Parathyroid adenoma (tissue), 2 donors: ENCODE measurements at regions not wholly inside any gene's neighbourhood (a gene's known extent, or its start where the extent isn't known, plus 50 kb on each side); places are given as distances from the start of the nearest gene placed in this dataset.

Experiments
- H2AFZ ChIP-seq: fragments of 300-600 bp; sonication (generic); one replicate; pipeline ENCODE4 v1.7.0; 2017; ENCODE audit warnings: antibody characterized with exemption, mild to moderate bottlenecking
- H3K27ac ChIP-seq: fragments of 300-600 bp; sonication (generic); one replicate; pipeline ENCODE4 v1.7.0; 2017
- H3K27me3 ChIP-seq: fragments of 300-600 bp; sonication (generic); one replicate; pipeline ENCODE4 v1.7.0; 2017; ENCODE audit warnings: low read length; ENCODE audit not compliant: control insufficient read depth, insufficient read depth
- H3K36me3 ChIP-seq: fragments of 300-600 bp; sonication (generic); one replicate; pipeline ENCODE4 v1.7.0; 2017; ENCODE audit warnings: low read length; ENCODE audit not compliant: control insufficient read depth, insufficient read depth
- H3K4me1 ChIP-seq: fragments of 300-600 bp; sonication (generic); one replicate; pipeline ENCODE4 v1.7.0; 2017; ENCODE audit warnings: control low read depth
- H3K4me2 ChIP-seq: fragments of 300-600 bp; sonication (generic); one replicate; pipeline ENCODE4 v1.7.0; 2017; ENCODE audit warnings: low read length
- H3K4me3 ChIP-seq: fragments of 300-600 bp; sonication (generic); one replicate; pipeline ENCODE4 v1.7.0; 2017; ENCODE audit warnings: low read depth, low read length
- H3K79me2 ChIP-seq: fragments of 300-600 bp; sonication (generic); one replicate; pipeline ENCODE4 v1.7.0; 2017; ENCODE audit warnings: control low read depth
- H3K9ac ChIP-seq: fragments of 300-600 bp; sonication (generic); one replicate; pipeline ENCODE4 v1.7.0; 2017; ENCODE audit warnings: mild to moderate bottlenecking
- H3K9me3 ChIP-seq: fragments of 300-600 bp; sonication (generic); one replicate; pipeline ENCODE4 v1.7.0; 2017; ENCODE audit warnings: low read length; ENCODE audit not compliant: control insufficient read depth
- CTCF ChIP-seq: fragments of 300-600 bp; sonication (generic); IDR thresholded peaks from one replicate; pipeline ENCODE4 v1.7.0; 2017; ENCODE audit warnings: antibody characterized with exemption, mild to moderate bottlenecking
- donor health status: primary hyperparathyroidism.

DNA sequence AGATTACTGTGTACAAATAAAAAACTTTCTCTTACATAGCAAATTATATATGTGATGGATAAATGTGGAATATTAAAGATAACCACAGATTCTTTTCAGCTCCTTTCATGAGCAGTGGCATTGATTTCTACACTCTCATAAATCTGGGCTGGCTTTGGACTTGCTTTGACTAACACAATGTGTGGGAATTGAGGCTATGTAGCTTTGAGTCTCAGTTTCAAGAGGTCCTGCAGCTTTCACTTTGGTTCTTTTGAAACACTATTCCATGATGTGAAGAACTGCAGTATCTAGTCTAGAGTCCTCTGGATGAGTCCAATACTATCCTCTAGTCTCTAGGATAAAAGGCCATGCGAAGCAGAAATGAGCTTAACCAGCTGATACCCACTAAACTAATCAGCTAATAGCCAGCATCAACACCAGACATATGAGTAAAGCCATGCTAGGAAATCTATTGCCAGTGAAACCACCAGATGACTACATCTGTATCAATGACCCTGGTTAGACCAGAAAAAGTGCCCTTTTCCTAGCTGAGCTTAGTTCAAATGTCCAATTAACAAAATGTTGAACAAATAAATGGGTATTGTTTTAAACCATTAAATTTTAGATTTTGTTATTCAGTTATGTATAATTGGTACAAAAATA is 274.9 kb upstream of the ZPLD1 start:
- H3K9me3 ChIP-seq = no peaks in the 10 kb centered on the region
- H3K27ac ChIP-seq = no peak overlapping the region
- TF ChIP-seq CTCF = no peak
- H2AFZ ChIP-seq = no peak overlapping the region
- H3K4me1 ChIP-seq = no peaks in the 10 kb centered on the region
- no peak overlapping the region for H3K4me2 ChIP-seq
- no peak overlapping the region for H3K4me3 ChIP-seq
- no peaks in the 10 kb centered on the region for H3K36me3 ChIP-seq
- no peaks in the 10 kb centered on the region for H3K27me3 ChIP-seq
- no peaks in the 10 kb centered on the region for H3K79me2 ChIP-seq
- no peak overlapping the region for H3K9ac ChIP-seq

DNA sequence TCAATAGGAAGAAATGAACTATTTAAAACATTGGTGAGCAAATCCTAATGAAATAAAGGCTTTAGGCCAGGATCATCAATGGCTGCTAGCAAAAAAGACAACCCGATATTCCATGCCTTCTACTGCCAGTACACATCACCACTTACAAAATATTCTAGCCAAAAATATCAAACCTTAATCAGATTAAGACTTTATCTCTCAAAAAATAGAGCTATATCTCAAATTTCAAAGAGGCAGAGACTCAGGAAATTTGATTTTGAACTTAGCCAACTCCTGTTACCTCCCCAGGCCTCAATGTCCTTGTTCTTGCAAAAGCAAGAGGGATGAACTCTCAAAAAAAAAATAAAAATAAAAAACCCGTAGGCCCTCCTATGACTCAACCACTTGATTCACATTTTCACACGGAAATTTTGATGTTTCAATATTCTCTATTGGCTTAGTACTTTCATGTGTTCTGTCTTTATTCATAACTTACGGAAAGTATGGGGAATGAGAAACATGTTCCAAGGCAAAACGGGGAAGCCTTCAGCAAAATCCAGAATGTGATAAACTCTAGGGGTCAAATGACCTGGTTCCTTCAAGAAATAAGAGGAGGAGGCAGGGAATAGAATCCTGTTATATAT is 273.3 kb upstream of the ZPLD1 start:
- TF ChIP-seq CTCF = no peak
- no peaks in the 10 kb centered on the region for H3K9me3 ChIP-seq
- H3K9ac ChIP-seq = no peak overlapping the region
- no peak overlapping the region for H3K4me3 ChIP-seq
- H3K27ac ChIP-seq = no peak overlapping the region
- no peaks in the 10 kb centered on the region for H3K79me2 ChIP-seq
- H3K36me3 ChIP-seq = no peaks in the 10 kb centered on the region
- no peak overlapping the region for H3K4me2 ChIP-seq
- no peaks in the 10 kb centered on the region for H3K4me1 ChIP-seq
- no peaks in the 10 kb centered on the region for H3K27me3 ChIP-seq
- no peak overlapping the region for H2AFZ ChIP-seq

DNA sequence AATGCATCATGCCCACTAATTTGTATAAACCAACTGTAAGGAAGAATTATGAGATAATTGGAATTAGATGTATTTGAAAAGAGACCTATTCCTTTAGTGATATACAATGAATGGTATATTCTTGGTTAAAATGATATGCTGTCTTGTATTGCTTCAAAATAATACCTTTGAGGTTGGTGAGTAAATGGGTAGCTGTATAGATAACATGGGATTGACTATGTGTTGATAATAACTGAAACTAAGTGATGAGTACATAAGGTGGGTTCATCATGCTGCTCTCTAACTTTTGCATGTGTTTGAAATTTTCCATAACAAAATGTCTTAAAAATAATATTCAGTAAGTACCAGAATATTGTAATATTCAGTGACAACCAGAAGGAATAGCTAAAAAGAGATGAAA is 272.6 kb upstream of the ZPLD1 start:
- Histone ChIP-seq H3K4me3 (no peak overlapping the region), H3K4me2 (no peak overlapping the region), H3K27ac (no peak overlapping the region), H3K9ac (no peak overlapping the region), H3K27me3 (no peaks in the 10 kb centered on the region), H3K9me3 (no peaks in the 10 kb centered on the region), H3K36me3 (no peaks in the 10 kb centered on the region), H3K4me1 (no peaks in the 10 kb centered on the region), H3K79me2 (no peaks in the 10 kb centered on the region), H2AFZ (no peak overlapping the region)
- TF ChIP-seq CTCF = no peak

DNA sequence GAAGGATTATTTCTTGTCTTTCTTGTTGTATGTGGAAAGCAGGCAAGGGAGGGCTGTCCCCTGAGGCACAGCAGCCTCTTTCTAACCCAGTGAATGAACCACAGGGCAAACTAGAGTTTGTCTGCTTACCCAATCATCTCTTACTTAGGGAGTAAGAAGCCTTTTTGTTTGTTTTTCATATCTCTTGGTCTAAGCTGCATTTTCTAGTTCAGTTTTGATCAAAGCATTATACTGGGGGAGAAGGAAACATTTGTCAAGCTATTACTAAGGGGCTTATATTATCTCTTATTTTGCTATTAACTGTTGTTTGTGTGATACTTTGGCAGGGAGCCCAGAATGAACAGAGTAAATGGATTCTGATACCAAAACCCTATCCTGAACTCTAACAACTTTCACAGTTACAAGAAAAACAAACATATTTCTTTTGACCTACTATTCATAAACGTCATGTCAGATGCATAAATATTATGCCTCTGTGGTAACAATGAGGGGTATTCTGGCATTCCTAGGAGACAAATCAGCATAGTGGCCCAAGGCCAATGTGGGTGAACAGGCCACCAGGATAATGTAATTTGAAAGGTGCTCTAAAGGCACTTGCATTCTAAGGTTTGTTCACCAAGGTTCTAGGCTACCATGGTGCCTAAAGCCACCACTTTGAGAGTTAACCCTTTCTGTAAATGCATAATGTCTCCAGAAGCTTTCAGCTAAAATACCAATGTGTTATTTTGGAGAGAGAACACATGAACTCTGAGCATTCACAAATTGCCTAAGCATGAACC is 271.6 kb upstream of the ZPLD1 start:
- Histone ChIP-seq H3K27ac (no peak overlapping the region), H3K9me3 (no peaks in the 10 kb centered on the region)

More for the DNA sequence above, 271.6 kb upstream of the ZPLD1 start:
- H3K36me3 ChIP-seq = no peaks in the 10 kb centered on the region
- H3K27me3 ChIP-seq = no peaks in the 10 kb centered on the region
- no peak overlapping the region for H3K4me2 ChIP-seq
- no peak overlapping the region for H2AFZ ChIP-seq
- no peaks in the 10 kb centered on the region for H3K79me2 ChIP-seq
- TF ChIP-seq CTCF = no peak
- no peaks in the 10 kb centered on the region for H3K4me1 ChIP-seq
- no peak overlapping the region for H3K4me3 ChIP-seq
- no peak overlapping the region for H3K9ac ChIP-seq
